GM23338 (cell line): ENCODE measurements at regions not wholly inside any gene's neighbourhood (a gene's known extent, or its start where the extent isn't known, plus 50 kb on each side); places are given as distances from the start of the nearest gene placed in this dataset.

Experiments
- CREB1 ChIP-seq: fragments of 250-450 bp; sonication (Bioruptor Pico); IDR thresholded peaks from 2 replicates; pipeline ENCODE4 v1.5.0; 2020; ENCODE audit warnings: low read depth, mild to moderate bottlenecking, moderate library complexity
- EZH2 ChIP-seq: fragments of 200-600 bp; sonication (generic); IDR thresholded peaks from one replicate; pipeline ENCODE4 v1.8.0; 2017; ENCODE audit warnings: antibody characterized with exemption, mild to moderate bottlenecking, low read depth; ENCODE audit not compliant: unreplicated experiment
- EZH2phosphoT487 ChIP-seq: fragments of 200-600 bp; sonication (generic); IDR thresholded peaks from one replicate; pipeline ENCODE4 v1.8.1; 2018; ENCODE audit warnings: antibody characterized with exemption; ENCODE audit not compliant: unreplicated experiment
- STAT1 ChIP-seq: IDR thresholded peaks from one replicate; pipeline ENCODE4 v1.6.1; 2016; ENCODE audit warnings: antibody characterized with exemption; ENCODE audit not compliant: unreplicated experiment
- TF ChIP-seq, protein P1 (sequence below), 2 experiments: fragments of 200-600 bp in 1 of 2; sonication (generic) in 1 of 2; conservative IDR thresholded peaks; 2 replicates each; pipeline versions ENCODE4 v1.5.1 to v1.6.1; 2016 to 2017; ENCODE audit warnings: antibody characterized with exemption in 2 of 2, low read depth in 2 of 2, mild to moderate bottlenecking in 2 of 2, moderate library complexity in 1 of 2

DNA sequence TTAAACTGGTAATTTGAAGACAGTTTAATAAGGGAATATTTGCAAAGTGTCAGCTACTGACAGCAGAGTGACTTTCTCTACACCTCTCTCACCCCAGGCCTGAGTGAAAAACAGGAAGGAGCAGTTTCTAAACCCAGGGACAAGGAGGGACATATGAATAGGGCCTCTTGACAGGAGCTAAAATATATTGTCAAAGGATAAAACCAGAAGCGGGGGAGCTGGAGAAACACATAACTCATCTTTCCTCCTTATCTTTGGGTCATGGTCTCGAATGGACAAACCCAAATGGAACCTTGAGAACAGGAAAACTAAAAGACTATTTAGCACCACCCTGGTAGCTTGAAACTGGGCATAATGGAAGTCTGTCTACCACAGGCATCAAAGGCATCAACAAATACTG, 197.5 kb upstream of the FOXA2 start:
- TF ChIP-seq, protein P1, sequence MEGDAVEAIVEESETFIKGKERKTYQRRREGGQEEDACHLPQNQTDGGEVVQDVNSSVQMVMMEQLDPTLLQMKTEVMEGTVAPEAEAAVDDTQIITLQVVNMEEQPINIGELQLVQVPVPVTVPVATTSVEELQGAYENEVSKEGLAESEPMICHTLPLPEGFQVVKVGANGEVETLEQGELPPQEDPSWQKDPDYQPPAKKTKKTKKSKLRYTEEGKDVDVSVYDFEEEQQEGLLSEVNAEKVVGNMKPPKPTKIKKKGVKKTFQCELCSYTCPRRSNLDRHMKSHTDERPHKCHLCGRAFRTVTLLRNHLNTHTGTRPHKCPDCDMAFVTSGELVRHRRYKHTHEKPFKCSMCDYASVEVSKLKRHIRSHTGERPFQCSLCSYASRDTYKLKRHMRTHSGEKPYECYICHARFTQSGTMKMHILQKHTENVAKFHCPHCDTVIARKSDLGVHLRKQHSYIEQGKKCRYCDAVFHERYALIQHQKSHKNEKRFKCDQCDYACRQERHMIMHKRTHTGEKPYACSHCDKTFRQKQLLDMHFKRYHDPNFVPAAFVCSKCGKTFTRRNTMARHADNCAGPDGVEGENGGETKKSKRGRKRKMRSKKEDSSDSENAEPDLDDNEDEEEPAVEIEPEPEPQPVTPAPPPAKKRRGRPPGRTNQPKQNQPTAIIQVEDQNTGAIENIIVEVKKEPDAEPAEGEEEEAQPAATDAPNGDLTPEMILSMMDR (conservative IDR thresholded peaks at IDR 0.05; ENCODE audit: low read depth in 2 of 2): no peak
- no peak for TF ChIP-seq EZH2
- TF ChIP-seq EZH2phosphoT487: no peak
- TF ChIP-seq STAT1: no peak
- no peak for TF ChIP-seq CREB1
